ENCODE measurements at regions not wholly inside any gene's neighbourhood (a gene's known extent, or its start where the extent isn't known, plus 50 kb on each side); places are given as distances from the start of the nearest gene placed in this dataset.

- Histone ChIP-seq H3K36me3 (ENCODE audit: insufficient read depth, low read length) (no peaks in the 10 kb centered on the region), H3K9ac (ENCODE audit: low read depth, low read length, poor library complexity, severe bottlenecking) (no peak overlapping the region)
- no peak for TF ChIP-seq EZH2phosphoT487 (IDR thresholded peaks at IDR 0.05; ENCODE audit: borderline replicate concordance)
- TF ChIP-seq, protein P1, sequence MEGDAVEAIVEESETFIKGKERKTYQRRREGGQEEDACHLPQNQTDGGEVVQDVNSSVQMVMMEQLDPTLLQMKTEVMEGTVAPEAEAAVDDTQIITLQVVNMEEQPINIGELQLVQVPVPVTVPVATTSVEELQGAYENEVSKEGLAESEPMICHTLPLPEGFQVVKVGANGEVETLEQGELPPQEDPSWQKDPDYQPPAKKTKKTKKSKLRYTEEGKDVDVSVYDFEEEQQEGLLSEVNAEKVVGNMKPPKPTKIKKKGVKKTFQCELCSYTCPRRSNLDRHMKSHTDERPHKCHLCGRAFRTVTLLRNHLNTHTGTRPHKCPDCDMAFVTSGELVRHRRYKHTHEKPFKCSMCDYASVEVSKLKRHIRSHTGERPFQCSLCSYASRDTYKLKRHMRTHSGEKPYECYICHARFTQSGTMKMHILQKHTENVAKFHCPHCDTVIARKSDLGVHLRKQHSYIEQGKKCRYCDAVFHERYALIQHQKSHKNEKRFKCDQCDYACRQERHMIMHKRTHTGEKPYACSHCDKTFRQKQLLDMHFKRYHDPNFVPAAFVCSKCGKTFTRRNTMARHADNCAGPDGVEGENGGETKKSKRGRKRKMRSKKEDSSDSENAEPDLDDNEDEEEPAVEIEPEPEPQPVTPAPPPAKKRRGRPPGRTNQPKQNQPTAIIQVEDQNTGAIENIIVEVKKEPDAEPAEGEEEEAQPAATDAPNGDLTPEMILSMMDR (conservative IDR thresholded peaks at IDR 0.05; ENCODE audit: low read length): no peak
Measured at GRCh38 chr2:78034706-78035105, 512.5 kb upstream of the LRRTM4 start.

GRCh38 chr2:78035804-78036203 lies 513.6 kb upstream of the LRRTM4 start:
- Histone ChIP-seq H3F3A (ENCODE audit: low read depth) (no peaks in the 10 kb centered on the region), H3K4me2 (ENCODE audit: low read depth, low read length, poor library complexity, severe bottlenecking) (no peak overlapping the region), H4K20me1 (ENCODE audit: insufficient read depth, low read length, poor library complexity, severe bottlenecking) (no peaks in the 10 kb centered on the region), H2AFZ (ENCODE audit: low read length) (no peak overlapping the region), H3K36me3 (ENCODE audit: insufficient read depth, low read length) (no peaks in the 10 kb centered on the region), H3K9me3 (ENCODE audit: insufficient read depth, low read depth, low read length) (no peaks in the 10 kb centered on the region), H3K79me2 (ENCODE audit: insufficient read depth, low read length) (no peaks in the 10 kb centered on the region), H3K4me3 (ENCODE audit: low read length, poor library complexity, severe bottlenecking) (no peak overlapping the region), H3K9ac (ENCODE audit: low read depth, low read length, poor library complexity, severe bottlenecking) (no peak overlapping the region), H3K9me2 (replicated peaks; ENCODE audit: low read depth, low read length) (no peaks in the 10 kb centered on the region), H3K27me3 (ENCODE audit: insufficient read depth, low read length, poor library complexity, severe bottlenecking) (no peaks in the 10 kb centered on the region), H3K4me1 (ENCODE audit: insufficient read depth, low read length, poor library complexity, severe bottlenecking) (no peaks in the 10 kb centered on the region)
- TF ChIP-seq EZH2phosphoT487 (IDR thresholded peaks at IDR 0.05; ENCODE audit: borderline replicate concordance): no peak
- TF ChIP-seq, protein P1 (conservative IDR thresholded peaks at IDR 0.05; ENCODE audit: low read length): no peak

More at GRCh38 chr2:78034706-78035105, 512.5 kb upstream of the LRRTM4 start:
- no peaks in the 10 kb centered on the region for H3F3A ChIP-seq (ENCODE audit: low read depth)
- no peak overlapping the region for H3K4me2 ChIP-seq (ENCODE audit: low read depth, low read length, poor library complexity, severe bottlenecking)
- no peak overlapping the region for H3K4me3 ChIP-seq (ENCODE audit: low read length, poor library complexity, severe bottlenecking)
- H3K9me3 ChIP-seq (ENCODE audit: insufficient read depth, low read depth, low read length): no peaks in the 10 kb centered on the region
- no peaks in the 10 kb centered on the region for H3K9me2 ChIP-seq (replicated peaks; ENCODE audit: low read depth, low read length)
- H3K79me2 ChIP-seq (ENCODE audit: insufficient read depth, low read length): no peaks in the 10 kb centered on the region
- H4K20me1 ChIP-seq (ENCODE audit: insufficient read depth, low read length, poor library complexity, severe bottlenecking): no peaks in the 10 kb centered on the region
- no peaks in the 10 kb centered on the region for H3K4me1 ChIP-seq (ENCODE audit: insufficient read depth, low read length, poor library complexity, severe bottlenecking)
- no peak overlapping the region for H2AFZ ChIP-seq (ENCODE audit: low read length)
- no peaks in the 10 kb centered on the region for H3K27me3 ChIP-seq (ENCODE audit: insufficient read depth, low read length, poor library complexity, severe bottlenecking)

DNA sequence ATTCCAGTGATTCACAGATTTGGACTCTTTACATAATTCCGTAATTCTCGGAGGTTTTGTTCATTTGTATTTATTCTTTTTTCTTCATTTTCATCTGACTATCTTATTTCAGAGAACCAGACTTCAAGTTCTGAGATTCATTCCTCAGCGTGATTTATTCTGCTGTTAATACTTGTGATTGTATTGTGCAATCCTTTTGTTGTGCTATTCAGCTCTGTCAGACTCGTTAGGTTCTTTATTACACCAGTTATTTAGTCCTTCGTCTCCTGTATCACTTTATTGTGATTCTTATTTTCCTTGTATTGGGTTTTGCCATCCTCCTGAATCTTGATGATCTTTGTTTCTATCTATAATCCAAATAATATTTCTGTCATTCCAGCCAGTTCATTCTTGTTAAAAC lies 529.3 kb upstream of the LRRTM4 start:
- no peaks in the 10 kb centered on the region for H3K4me1 ChIP-seq (ENCODE audit: insufficient read depth, low read length, poor library complexity, severe bottlenecking)
- no peak overlapping the region for H3K9ac ChIP-seq (ENCODE audit: low read depth, low read length, poor library complexity, severe bottlenecking)
- no peak overlapping the region for H2AFZ ChIP-seq (ENCODE audit: low read length)
- TF ChIP-seq, protein P1 (conservative IDR thresholded peaks at IDR 0.05; ENCODE audit: low read length): no peak
- no peak for TF ChIP-seq EZH2phosphoT487 (IDR thresholded peaks at IDR 0.05; ENCODE audit: borderline replicate concordance)
- H3K36me3 ChIP-seq (ENCODE audit: insufficient read depth, low read length): no peaks in the 10 kb centered on the region
- H3K4me3 ChIP-seq (ENCODE audit: low read length, poor library complexity, severe bottlenecking): no peak overlapping the region
- H3K27me3 ChIP-seq (ENCODE audit: insufficient read depth, low read length, poor library complexity, severe bottlenecking): no peaks in the 10 kb centered on the region
- no peaks in the 10 kb centered on the region for H3F3A ChIP-seq (ENCODE audit: low read depth)
- 0 out of 2 replicates have a peak, but pooled peaks cover 2% of the 10 kb centered on the region for H3K9me3 ChIP-seq (ENCODE audit: insufficient read depth, low read depth, low read length)
- H3K4me2 ChIP-seq (ENCODE audit: low read depth, low read length, poor library complexity, severe bottlenecking): no peak overlapping the region
- H3K79me2 ChIP-seq (ENCODE audit: insufficient read depth, low read length): no peaks in the 10 kb centered on the region
- H4K20me1 ChIP-seq (ENCODE audit: insufficient read depth, low read length, poor library complexity, severe bottlenecking): no peaks in the 10 kb centered on the region
- H3K9me2 ChIP-seq (replicated peaks; ENCODE audit: low read depth, low read length): no peaks in the 10 kb centered on the region

Measured in Loucy (cell line).